A549 (cell line): ENCODE measurements at regions not wholly inside any gene's neighbourhood (a gene's known extent, or its start where the extent isn't known, plus 50 kb on each side); places are given as distances from the start of the nearest gene placed in this dataset.

Experiments
- EP300 ChIP-seq, 2 experiments: fragments of >200 bp; sonication (Bioruptor Twin); formaldehyde crosslinking; IDR thresholded peaks; 2 replicates in 1 of 2; 3 replicates in 1 of 2; pipeline ENCODE4 v1.6.1; 2016 to 2017
- JUN ChIP-seq, 2 experiments: fragments of >200 bp; sonication (Bioruptor Twin); formaldehyde crosslinking; IDR thresholded peaks; 2 replicates in 1 of 2; 3 replicates in 1 of 2; pipeline ENCODE4 v1.6.1; 2016 to 2017
- MAZ ChIP-seq: fragments of 150-350 bp; IDR thresholded peaks from 2 replicates; pipeline ENCODE4 v1.6.1; 2014; ENCODE audit warnings: antibody characterized with exemption, low read depth, low read length, borderline replicate concordance
- NR3C1 ChIP-seq: fragments of >200 bp; sonication (Bioruptor Twin); formaldehyde crosslinking; IDR thresholded peaks from 3 replicates; pipeline ENCODE4 v1.6.1; 2017
- PBX3 ChIP-seq: IDR thresholded peaks from 2 replicates; pipeline ENCODE4 v1.6.1; 2012
- PHF8 ChIP-seq: fragments of 200-600 bp; sonication (generic); IDR thresholded peaks from 2 replicates; pipeline ENCODE4 v1.6.1; 2016; ENCODE audit warnings: low read depth, mild to moderate bottlenecking, antibody characterized with exemption, moderate library complexity, borderline replicate concordance
- POLR2A ChIP-seq: IDR thresholded peaks from 2 replicates; pipeline ENCODE4 v1.6.1; 2012; ENCODE audit warnings: mild to moderate bottlenecking, low read length
- RAD21 ChIP-seq, 2 experiments: fragments of >200 bp in 1 of 2; sonication (Bioruptor Twin) in 1 of 2; formaldehyde crosslinking in 1 of 2; IDR thresholded peaks in 1 of 2; conservative IDR thresholded peaks in 1 of 2; 2 replicates in 1 of 2; 3 replicates in 1 of 2; pipeline ENCODE4 v1.6.1; 2012 to 2018; ENCODE audit warnings: inconsistent platforms in 1 of 2
- SMC3 ChIP-seq: fragments of >200 bp; sonication (Bioruptor Twin); formaldehyde crosslinking; IDR thresholded peaks from 3 replicates; pipeline ENCODE4 v1.6.1; 2018; ENCODE audit warnings: inconsistent platforms
- SREBF2 ChIP-seq: fragments of 450-650 bp; IDR thresholded peaks from 2 replicates; pipeline ENCODE4 v1.6.1; 2014; ENCODE audit warnings: mild to moderate bottlenecking, moderate library complexity
- ZSCAN20 ChIP-seq: fragments of 250-450 bp; sonication (Bioruptor Pico); IDR thresholded peaks from 2 replicates; pipeline ENCODE4 v1.8.0; 2022; ENCODE audit warnings: mild to moderate bottlenecking, moderate library complexity
- TF ChIP-seq, protein P1 (sequence below): fragments of >200 bp; sonication (Bioruptor Twin); formaldehyde crosslinking; IDR thresholded peaks from 3 replicates; pipeline ENCODE4 v1.5.1; 2016
- TF ChIP-seq, protein P2 (sequence below): fragments of >200 bp; sonication (Bioruptor Twin); formaldehyde crosslinking; IDR thresholded peaks from 2 replicates; pipeline ENCODE4 v1.6.1; 2016

DNA sequence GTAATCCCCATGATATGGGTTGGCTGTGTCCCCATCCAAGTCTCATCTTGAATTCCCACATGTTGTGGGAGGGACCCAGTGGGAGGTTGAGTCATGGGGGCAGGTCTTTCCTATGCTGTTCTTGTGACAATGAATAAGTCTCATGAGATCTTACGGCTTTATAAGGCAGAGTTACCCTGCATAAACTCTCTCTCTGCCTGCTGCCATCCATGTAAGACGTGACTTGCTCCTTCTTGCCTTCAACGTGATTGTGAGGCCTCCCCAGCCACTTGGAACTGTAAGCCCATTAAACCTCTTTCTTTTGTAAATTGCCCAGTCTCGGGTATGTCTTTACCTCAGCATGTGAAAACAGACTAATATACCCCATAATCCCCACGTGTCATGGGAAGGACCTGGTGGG is 61.9 kb upstream of the LDAH start:
- TF ChIP-seq, protein P1, sequence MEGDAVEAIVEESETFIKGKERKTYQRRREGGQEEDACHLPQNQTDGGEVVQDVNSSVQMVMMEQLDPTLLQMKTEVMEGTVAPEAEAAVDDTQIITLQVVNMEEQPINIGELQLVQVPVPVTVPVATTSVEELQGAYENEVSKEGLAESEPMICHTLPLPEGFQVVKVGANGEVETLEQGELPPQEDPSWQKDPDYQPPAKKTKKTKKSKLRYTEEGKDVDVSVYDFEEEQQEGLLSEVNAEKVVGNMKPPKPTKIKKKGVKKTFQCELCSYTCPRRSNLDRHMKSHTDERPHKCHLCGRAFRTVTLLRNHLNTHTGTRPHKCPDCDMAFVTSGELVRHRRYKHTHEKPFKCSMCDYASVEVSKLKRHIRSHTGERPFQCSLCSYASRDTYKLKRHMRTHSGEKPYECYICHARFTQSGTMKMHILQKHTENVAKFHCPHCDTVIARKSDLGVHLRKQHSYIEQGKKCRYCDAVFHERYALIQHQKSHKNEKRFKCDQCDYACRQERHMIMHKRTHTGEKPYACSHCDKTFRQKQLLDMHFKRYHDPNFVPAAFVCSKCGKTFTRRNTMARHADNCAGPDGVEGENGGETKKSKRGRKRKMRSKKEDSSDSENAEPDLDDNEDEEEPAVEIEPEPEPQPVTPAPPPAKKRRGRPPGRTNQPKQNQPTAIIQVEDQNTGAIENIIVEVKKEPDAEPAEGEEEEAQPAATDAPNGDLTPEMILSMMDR = no peak
- TF ChIP-seq, protein P2, sequence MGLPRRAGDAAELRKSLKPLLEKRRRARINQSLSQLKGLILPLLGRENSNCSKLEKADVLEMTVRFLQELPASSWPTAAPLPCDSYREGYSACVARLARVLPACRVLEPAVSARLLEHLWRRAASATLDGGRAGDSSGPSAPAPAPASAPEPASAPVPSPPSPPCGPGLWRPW = no peak
- no peak for TF ChIP-seq SREBF2
- no peak for TF ChIP-seq POLR2A
- TF ChIP-seq SMC3 = no peak
- TF ChIP-seq JUN (IDR thresholded peaks at IDR 0.05) = no peak
- TF ChIP-seq NR3C1 = no peak
- no peak for TF ChIP-seq RAD21 (conservative IDR thresholded peaks at IDR 0.05 in 1 of 2, IDR thresholded peaks at IDR 0.05 in 1 of 2)
- no peak for TF ChIP-seq EP300 (IDR thresholded peaks at IDR 0.05)
- no peak for TF ChIP-seq ZSCAN20 (CRISPR knock-in tag)
- TF ChIP-seq MAZ = no peak
- no peak for TF ChIP-seq PHF8
- no peak for TF ChIP-seq PBX3
